GM19397 (cell line): ENCODE measurements at regions not wholly inside any gene's neighbourhood (a gene's known extent, or its start where the extent isn't known, plus 50 kb on each side); places are given as distances from the start of the nearest gene placed in this dataset.
"Not testable (repeated sequence)": the region's sequence is repeated elsewhere in the genome, so short reads cannot be mapped to it uniquely, and the experiment has no call there.

Experiments used
- ATAC-seq: cut with Tn5 transposase; IDR thresholded peaks from one replicate; pipeline ENCODE4 v1.9.1; 2021; ENCODE audit warnings: mild to moderate bottlenecking, moderate library complexity; ENCODE audit not compliant: unreplicated experiment

DNA sequence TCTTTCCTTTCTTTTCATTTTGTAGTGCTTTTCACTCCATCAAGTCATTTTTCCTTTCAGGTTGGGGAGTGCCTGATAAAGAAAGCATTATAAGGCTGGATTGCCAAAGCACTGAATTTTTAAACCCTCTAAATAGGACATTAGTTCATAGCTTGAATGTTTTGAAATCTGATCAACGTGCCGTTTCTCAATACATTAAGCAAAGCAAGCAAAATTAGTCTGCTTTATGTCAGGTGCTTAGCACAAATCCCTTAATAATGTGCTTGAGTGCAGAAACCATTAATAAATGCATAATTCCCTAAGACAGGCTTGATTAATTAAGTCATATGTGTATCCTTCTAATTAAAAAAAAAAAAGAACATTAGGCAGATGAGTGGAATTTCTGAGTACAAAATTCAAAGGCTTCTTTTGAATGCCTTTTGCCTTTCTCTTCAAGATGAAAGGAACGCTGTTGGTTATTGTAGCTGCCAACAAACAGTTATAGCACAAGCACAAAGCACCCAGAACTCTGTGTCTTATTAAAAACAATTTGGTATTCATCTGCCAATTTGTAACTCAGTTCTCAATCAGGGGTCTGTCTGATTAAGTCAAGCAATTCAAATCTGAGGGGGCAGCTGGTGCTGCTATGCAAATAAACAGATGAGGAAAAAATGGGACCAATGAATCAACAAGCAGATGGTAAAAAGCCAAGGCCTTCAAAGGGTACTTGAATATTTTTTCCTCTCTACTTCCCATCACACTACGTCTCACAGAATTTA lies 233.7 kb downstream of the TLE1 start:
- ATAC-seq: no peak

DNA sequence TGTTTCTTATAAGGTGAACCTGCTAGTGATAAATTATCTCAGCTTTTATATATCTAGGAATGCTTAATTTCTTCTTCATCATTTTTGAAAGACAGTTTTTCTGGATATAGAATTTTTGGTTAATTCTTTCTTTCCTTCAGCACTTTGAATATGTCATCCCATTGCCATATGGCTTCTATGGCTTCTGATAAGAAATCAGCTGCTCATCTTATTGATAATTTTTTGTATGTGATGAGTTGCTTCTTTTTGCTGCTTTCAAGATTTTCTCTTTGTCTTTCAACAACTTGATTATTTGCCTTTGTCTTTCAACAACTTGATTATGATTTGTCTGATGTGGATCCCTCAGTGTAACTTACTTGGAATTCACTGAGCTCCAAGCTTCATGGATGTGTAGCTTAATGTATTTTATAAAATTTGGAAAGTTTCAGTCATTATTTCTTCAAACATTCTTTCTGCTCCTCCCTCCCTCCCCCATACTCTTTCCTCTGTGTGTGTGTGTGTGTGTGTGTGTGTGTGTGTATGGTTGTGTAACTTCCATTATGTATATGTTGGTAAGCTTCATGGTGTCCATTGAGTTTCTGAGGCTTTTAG lies 243.9 kb downstream of the TLE1 start:
- ATAC-seq: no peak

DNA sequence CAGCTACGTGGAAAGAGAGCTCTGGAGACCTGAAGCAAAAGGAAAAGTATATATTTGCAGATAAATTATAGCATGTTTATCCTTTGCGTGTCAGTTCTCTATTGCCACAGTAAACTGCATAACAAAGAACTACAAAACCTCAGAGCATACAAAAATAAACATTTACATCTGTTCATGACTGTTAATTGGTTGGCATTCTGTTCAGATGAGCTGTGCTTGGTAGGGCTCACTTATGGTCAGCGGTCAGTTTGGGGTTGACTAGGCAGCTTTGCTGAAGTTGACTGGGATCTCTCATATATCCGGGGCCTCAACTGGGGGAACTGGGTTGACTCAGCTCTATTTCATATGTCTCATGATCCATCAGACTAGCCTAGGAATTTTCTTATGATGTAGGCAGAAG lies 257.7 kb downstream of the TLE1 start:
- ATAC-seq: no peak

DNA sequence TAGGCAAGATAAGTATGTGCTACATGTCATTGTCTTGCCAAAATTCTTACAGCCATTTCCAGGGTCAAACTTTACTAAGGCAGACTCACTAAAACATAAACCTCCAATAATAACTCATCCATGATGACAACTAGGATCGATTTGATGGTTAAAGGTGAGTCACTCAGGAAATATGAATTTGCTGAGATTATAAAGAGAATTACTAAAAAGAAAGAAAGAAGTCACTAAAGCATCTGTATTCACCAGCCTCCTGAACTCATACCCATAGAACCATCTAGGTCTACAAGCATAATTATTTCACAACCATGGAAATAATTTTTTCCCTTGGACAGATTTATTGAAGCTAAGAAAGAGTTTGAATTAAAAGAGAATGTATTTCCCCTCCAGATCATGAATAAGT lies 258.6 kb downstream of the TLE1 start:
- ATAC-seq: no peak

- ATAC-seq: no peak
Measured at GRCh38 chr9:81427870-81428269, 261.5 kb downstream of the TLE1 start.

DNA sequence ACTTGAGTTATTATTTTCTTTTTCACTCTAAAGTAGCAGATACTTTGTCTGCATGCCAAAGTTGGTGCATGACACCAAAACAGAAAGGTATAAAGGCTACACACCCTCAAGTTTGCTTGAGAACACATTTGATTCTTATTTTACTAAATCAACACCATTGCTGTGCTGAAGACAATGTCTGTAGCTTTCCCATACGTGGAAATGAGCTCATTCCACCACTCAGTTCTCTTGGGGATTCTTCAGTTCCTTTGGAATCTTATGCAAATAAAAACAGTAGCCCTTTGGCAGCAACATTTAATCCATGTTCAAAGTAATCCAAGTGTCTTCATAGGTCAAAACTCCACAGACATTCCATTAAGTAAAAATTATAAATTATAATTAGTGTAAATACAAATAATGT lies 264.9 kb downstream of the TLE1 start:
- no peak for ATAC-seq

GRCh38 chr9:81423589-81424326 lies 265.6 kb downstream of the TLE1 start:
- no peak for ATAC-seq

DNA sequence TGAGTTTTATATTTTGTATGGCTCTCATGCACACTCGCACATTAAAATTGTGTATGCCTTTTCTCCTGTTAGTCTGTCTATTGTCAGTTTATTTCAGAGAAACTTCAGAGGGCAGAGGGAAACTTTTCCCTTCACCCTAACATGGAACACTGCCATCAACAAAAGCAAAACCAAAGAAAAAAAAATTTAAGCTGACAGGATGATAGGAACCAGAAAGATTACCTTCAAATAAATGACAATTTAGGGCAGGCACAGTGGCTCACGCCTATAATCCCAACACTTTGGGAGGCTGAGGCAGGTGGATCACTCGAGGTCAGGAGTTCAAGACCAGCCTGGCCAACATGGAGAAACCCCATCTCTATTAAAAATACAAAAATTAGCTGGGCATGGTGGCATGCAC lies 268.3 kb downstream of the TLE1 start:
- ATAC-seq: not testable (repeated sequence)

GRCh38 chr9:81420024-81420423 lies 269.3 kb downstream of the TLE1 start:
- no peak for ATAC-seq

DNA sequence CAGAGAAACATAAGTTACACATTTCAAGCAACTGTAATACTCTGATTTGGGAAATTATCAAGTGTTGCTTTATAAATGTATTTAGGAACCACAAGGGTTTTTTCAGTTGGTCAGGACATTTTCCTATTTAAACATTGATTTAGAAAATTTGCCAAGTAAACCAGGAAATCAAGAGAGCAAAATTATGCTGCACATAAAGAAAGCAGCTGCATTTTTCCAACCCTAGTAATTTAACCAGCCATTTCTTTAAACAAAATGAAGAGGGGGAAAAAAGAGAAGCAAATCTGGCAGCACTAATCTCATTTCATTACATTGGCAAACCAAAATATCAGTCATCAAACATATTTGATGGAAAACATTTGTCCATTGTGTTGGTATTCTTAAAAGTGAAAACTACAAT lies 271.4 kb downstream of the TLE1 start:
- ATAC-seq: no peak

DNA sequence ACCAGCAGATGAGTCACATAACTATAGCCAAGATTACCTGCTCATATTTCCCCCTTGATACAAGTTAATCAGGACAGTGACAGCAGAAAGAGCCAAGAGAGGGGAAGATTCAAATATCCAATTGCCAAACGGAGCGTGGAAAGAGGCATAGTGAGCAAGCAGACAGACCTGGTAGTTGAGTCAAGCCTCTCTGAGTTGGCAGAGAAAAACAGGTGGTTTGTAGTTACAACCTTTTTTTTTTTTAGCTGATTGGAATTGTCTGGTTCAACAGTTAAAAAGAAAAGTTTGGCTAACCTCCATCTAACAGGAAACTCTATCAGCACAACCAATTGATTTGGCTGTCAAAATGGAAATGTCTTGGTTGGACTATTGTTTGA lies 272.1 kb downstream of the TLE1 start:
- no peak for ATAC-seq

GRCh38 chr9:81416476-81417298 lies 272.7 kb downstream of the TLE1 start:
- ATAC-seq: no peak

- no peak for ATAC-seq
Measured at GRCh38 chr9:81414836-81415235, 274.5 kb downstream of the TLE1 start.

DNA sequence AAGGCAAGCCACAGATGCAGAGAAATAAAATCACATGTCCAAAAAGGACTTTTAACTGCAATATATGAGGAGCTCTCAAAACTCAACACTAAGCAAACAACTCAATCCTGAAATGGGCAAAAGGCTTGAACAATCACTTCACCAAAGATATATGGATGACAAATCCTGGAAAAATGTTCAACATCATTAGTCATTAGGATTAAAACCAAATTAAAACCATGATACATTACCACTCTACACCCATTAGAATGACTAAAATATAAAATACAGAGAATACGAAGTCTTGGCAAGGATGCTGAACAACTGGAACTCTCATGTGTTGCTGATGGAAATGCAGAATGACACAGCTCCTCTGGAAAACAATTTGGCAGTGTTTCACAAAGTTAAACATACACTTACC lies 277.4 kb downstream of the TLE1 start:
- no peak for ATAC-seq

DNA sequence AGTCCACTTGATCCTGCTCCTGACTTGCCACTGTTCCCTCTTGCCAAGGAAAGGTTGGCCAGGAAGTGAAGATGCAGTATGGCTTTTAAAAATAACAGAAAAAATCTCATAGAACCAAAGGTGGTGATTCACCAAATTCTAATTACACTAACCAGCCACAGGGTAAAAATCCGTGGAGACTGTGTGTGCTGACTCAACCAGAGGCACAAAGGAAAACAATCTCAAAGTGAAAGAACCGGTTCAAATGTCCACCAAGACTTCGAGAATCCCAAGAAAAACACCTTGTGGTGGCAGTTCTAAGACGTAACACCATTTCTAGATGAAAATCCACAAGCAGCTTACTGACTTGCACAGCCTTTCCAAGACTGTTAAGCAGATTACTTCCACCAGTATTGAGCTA lies 279.1 kb downstream of the TLE1 start:
- ATAC-seq: no peak

GRCh38 chr9:81408951-81409350 lies 280.4 kb downstream of the TLE1 start:
- ATAC-seq: no peak

DNA sequence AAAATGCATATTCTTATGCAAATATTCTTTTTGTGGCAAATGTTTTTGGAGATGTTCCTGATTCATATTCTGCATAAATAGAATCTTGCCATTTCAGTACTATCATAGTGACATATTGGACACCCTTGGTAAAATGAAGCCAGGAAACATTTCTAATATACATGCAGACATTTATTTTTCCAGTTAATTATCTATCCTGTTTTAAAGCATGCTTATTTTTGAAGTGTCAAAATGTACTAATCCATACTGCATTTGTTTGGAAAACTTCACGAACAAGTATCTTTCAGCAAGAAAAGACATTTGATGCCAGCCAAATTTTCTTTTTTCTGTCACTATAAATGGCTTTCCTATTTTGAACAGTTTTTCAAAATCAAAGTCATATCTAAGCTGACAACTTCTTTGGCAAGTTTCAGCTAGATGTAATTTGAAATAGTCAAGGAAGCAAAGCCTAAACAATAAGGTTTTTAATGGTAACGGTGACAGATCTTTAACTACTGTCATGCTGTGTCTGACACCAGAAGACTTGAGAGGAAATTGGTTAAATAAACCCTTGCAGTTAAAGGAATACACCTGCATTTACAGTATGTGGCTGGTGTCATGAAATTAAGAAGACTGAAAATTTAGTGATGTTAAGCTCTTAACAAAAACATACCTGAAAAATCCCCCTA lies 284.3 kb downstream of the TLE1 start:
- ATAC-seq: no peak

DNA sequence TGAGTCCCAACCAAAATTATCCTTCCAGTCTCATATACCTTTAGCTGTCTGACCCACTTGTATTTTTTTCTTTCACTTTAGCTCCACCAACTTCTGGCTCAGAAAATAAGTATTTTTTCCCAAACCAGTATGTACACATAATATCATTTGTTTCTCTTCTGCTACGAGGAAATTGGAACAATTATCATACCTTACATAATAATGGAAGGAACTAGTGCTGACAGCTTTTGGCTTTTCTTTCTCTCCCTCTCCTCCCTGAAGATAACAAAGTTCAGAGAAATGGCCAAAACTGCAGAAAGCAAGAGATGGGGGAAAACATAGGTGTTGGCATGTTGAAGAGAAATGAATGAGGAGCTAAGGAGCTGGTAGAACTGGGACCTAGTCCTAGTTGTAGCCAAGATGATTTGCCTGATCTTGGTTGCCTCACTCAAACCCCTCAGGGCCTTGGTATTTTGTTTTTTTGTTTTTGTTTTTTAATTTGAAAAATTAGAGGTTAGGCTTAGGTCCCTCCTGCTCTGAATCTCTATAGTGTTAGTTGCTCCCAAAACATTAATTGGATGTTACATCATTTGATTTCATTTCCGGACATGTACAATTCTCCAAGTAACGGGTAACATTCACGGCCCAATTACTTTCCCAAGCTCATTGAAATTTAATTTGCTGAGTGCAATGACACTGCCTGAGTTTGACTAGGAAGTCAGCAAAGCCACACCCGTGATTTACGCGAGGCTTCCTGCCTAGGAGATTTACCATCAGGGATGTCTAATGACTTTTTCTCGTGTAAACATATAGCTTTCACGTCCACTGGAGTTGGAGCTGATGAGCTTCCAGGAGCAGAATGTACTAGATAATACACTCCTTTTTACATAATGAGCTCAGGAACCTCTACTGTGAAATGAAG lies 291.6 kb downstream of the TLE1 start:
- ATAC-seq: no peak

GRCh38 chr9:81396528-81396927 lies 292.8 kb downstream of the TLE1 start:
- no peak for ATAC-seq

DNA sequence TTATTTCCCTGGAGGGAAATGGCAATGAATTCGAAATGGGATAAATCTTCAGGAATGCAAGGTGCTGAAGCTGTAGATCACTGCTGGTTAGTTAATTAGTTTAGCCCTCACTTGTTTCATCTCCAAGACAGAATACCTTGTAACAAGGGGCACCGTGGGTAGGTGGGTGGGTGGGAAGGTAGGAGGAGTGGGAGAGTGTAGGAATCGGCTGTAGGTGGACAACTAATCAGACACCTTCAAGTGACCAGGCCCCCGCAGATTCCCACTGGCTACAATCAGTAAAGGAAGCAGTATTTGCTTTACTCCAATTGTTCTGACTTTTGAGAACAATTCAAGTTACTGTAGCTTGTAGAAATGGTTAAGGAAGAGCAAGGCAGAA lies 293.7 kb downstream of the TLE1 start:
- ATAC-seq: no peak
